ENCODE measurements at regions not wholly inside any gene's neighbourhood (a gene's known extent, or its start where the extent isn't known, plus 50 kb on each side); places are given as distances from the start of the nearest gene placed in this dataset.

DNA sequence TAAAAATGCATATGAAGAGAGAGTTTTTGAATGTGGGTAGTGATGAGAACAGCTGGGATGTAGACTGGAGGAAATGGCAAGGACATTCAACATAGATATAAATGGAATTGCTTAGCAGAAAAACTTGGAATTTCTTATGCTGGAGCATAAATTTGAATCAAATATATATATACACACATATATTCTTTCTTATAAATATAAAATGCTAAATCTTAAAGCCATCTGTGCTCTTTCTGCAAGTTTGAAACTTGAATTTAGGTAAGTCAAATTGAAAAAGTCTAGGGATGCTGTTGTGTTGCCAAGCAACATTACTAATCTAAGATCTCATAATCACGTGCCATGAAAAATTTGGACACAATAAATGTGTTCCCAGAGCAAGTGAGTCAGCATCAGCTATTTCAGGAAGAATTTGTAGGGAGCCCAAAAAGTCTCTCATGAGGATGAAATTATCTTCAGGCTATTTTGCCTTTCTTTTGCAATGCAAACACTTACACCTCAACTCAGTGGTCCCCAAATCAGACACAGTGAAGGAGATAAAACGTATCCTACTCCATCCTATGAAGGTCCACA, 58.4 kb upstream of the ALDH1A1 start:
- intact Hi-C loops (cut with DNase I, micrococcal nuclease), result no loop called here
- Histone ChIP-seq H3K36me3 (ENCODE audit: insufficient read depth, low read length) (no peaks in the 10 kb centered on the region), H3K4me1 (ENCODE audit: insufficient read depth, low read length) (no peaks in the 10 kb centered on the region), H3K4me3 (ENCODE audit: low read length) (no peak overlapping the region), H3K27me3 (ENCODE audit: control insufficient read depth in 1 of 2, insufficient read depth in 2 of 2, low read length in 2 of 2) (peaks cover 0 to 18% of the 10 kb centered on the region in 2 experiments), H3K9me3 (ENCODE audit: control insufficient read depth in 1 of 2, insufficient read depth in 1 of 2, low read length in 2 of 2) (no peaks in the 10 kb centered on the region), H3K27ac (ENCODE audit: low read depth in 1 of 2, low read length in 2 of 2) (no peak overlapping the region)
- TF ChIP-seq, protein P1, sequence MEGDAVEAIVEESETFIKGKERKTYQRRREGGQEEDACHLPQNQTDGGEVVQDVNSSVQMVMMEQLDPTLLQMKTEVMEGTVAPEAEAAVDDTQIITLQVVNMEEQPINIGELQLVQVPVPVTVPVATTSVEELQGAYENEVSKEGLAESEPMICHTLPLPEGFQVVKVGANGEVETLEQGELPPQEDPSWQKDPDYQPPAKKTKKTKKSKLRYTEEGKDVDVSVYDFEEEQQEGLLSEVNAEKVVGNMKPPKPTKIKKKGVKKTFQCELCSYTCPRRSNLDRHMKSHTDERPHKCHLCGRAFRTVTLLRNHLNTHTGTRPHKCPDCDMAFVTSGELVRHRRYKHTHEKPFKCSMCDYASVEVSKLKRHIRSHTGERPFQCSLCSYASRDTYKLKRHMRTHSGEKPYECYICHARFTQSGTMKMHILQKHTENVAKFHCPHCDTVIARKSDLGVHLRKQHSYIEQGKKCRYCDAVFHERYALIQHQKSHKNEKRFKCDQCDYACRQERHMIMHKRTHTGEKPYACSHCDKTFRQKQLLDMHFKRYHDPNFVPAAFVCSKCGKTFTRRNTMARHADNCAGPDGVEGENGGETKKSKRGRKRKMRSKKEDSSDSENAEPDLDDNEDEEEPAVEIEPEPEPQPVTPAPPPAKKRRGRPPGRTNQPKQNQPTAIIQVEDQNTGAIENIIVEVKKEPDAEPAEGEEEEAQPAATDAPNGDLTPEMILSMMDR (IDR thresholded peaks at IDR 0.05), result no peak
- H3K4me3 Mint-ChIP-seq, result no peak overlapping the region
- H3K27me3 Mint-ChIP-seq, result peaks cover 62% of the 10 kb centered on the region
- H3K27ac Mint-ChIP-seq, result no peak overlapping the region
- DNase-seq, result no peak
- no peaks in the 10 kb centered on the region for H3K36me3 Mint-ChIP-seq (ENCODE audit: low read depth)
- H3K4me1 Mint-ChIP-seq (ENCODE audit: low read depth), result no peaks in the 10 kb centered on the region
- POLR2A ChIA-PET, result no interaction called here
- H3K9me3 Mint-ChIP-seq, result no peaks in the 10 kb centered on the region
- CTCF ChIA-PET, result interaction anchor here (1.0 kb wide), 1 partner anchor 10 kb away, joined by 5 read pairs; no protein-coding TSS in a partner anchor
- no peak for ATAC-seq (ENCODE audit: poor library complexity)

DNA sequence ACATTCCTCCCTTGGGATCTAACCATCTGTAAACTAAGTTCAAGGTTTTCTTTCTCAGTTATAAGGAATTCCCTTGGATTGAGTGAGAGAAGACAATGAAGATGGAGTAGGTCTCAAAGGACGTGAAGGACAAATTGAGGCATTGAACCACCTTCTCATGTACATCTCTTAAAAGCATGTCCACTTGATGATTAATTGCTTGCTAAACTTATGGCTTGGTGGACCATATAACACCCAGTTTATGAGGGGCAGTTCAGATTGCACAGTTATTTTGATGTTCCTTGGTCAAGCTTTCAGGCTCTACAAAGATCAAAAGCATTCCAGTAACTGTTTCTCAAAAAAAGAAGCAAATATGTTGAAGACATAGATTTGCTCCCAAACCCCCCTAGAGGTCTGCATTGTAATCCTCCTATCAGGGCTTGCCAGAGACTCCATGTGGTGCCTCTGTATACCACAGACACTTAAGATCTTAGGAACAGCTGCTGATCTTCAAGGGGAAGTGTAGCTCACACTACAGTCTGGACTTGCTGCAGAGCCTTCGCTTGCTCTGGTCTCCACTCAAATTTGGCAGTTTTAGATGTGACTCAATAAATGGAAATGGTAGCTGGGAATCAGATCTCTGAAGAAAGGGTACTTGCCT, 56.9 kb upstream of the ALDH1A1 start:
- Mint-ChIP-seq H3K4me1 (ENCODE audit: low read depth) (no peaks in the 10 kb centered on the region), H3K27ac (no peak overlapping the region), H3K27me3 (peaks cover 68% of the 10 kb centered on the region), H3K9me3 (no peaks in the 10 kb centered on the region), H3K36me3 (ENCODE audit: low read depth) (no peaks in the 10 kb centered on the region), H3K4me3 (no peak overlapping the region)
- ChIA-PET CTCF (interaction anchor here (2.0 kb wide), 1 partner anchor 9 kb away, joined by 5 read pairs; no protein-coding TSS in a partner anchor), POLR2A (no interaction called here)
- ATAC-seq (ENCODE audit: poor library complexity) (no peak), DNase-seq (no peak)
- Histone ChIP-seq H3K36me3 (ENCODE audit: insufficient read depth, low read length) (no peaks in the 10 kb centered on the region), H3K4me1 (ENCODE audit: insufficient read depth, low read length) (no peaks in the 10 kb centered on the region), H3K4me3 (ENCODE audit: low read length) (no peak overlapping the region), H3K27ac (ENCODE audit: low read depth in 1 of 2, low read length in 2 of 2) (no peak overlapping the region), H3K9me3 (ENCODE audit: control insufficient read depth in 1 of 2, insufficient read depth in 1 of 2, low read length in 2 of 2) (no peaks in the 10 kb centered on the region), H3K27me3 (ENCODE audit: control insufficient read depth in 1 of 2, insufficient read depth in 2 of 2, low read length in 2 of 2) (peaks cover 0 to 18% of the 10 kb centered on the region in 2 experiments)
- TF ChIP-seq, protein P1 (IDR thresholded peaks at IDR 0.05), result no peak
- intact Hi-C loops (cut with DNase I, micrococcal nuclease), result no loop called here

DNA sequence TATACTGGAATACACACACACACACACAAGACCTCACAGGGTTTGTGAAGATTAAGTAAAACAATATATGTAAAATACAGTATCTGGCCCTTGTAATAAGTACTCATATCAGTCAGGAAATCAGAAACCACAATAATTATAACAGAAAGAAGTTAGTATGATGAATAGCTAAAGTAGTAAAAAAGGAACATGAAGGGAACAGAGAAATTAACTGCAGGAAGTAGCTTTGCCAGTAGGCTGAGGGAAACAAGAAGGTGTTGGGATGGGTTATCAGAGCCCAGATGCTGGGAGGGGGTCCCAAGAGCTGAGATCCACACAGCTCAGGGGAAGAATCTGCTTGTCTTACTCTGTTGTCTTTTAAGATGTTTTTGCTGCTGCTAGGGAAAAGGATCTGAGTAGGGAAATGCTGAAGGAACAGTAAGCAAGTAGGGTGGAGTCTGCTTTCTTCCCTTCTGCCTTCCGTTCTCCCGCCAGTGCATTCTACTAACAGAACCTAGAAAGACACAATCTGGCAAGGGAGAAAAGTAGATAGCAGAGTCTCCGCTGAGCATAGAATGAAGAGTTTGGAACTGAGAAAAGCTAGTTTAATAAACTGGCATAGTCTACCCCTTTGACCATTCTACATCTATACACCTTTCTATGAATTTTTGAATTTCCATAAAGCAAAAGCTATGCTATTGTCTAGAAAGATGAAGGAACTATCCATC, 55.3 kb upstream of the ALDH1A1 start:
- peaks cover 65% of the 10 kb centered on the region for H3K27me3 Mint-ChIP-seq
- H3K4me1 Mint-ChIP-seq (ENCODE audit: low read depth), result no peaks in the 10 kb centered on the region
- TF ChIP-seq, protein P1 (IDR thresholded peaks at IDR 0.05), result no peak
- H3K27ac ChIP-seq (ENCODE audit: low read depth in 1 of 2, low read length in 2 of 2), result no peak overlapping the region
- ChIA-PET CTCF (interaction anchor here (2.0 kb wide), 1 partner anchor 10 kb away, joined by 5 read pairs; no protein-coding TSS in a partner anchor), POLR2A (no interaction called here)
- H3K9me3 Mint-ChIP-seq, result no peaks in the 10 kb centered on the region
- ATAC-seq (ENCODE audit: poor library complexity) (no peak), DNase-seq (no peak)
- H3K36me3 Mint-ChIP-seq (ENCODE audit: low read depth), result no peaks in the 10 kb centered on the region
- intact Hi-C loops (cut with DNase I, micrococcal nuclease), result no loop called here
- peaks cover 0 to 22% of the 10 kb centered on the region in 2 experiments for H3K27me3 ChIP-seq (ENCODE audit: control insufficient read depth in 1 of 2, insufficient read depth in 2 of 2, low read length in 2 of 2)
- H3K4me1 ChIP-seq (ENCODE audit: insufficient read depth, low read length), result no peaks in the 10 kb centered on the region
- H3K4me3 ChIP-seq (ENCODE audit: low read length), result no peak overlapping the region
- H3K4me3 Mint-ChIP-seq, result no peak overlapping the region
- no peak overlapping the region for H3K27ac Mint-ChIP-seq
- H3K9me3 ChIP-seq (ENCODE audit: control insufficient read depth in 1 of 2, insufficient read depth in 1 of 2, low read length in 2 of 2), result no peaks in the 10 kb centered on the region
- H3K36me3 ChIP-seq (ENCODE audit: insufficient read depth, low read length), result no peaks in the 10 kb centered on the region
